ENCODE measurements at regions not wholly inside any gene's neighbourhood (a gene's known extent, or its start where the extent isn't known, plus 50 kb on each side); places are given as distances from the start of the nearest gene placed in this dataset.

GRCh38 chr3:28781053-28781452, 432.4 kb upstream of the AZI2 start:
- no peak for DNase-seq (ENCODE audit: extremely low spot score)
- POLR2A ChIA-PET = no interaction called here
- CTCF ChIA-PET = interaction anchor here (1.5 kb wide), 1 partner anchor 10 kb away, joined by 3 read pairs; no protein-coding TSS in a partner anchor
- no peak for TF ChIP-seq CTCF (IDR thresholded peaks at IDR 0.05; ENCODE audit: control extremely low read depth, extremely low read depth, low read depth, missing control alignments)

- ChIA-PET POLR2A (no interaction called here), CTCF (interaction anchor here (1.2 kb wide), 1 partner anchor 19 kb away, joined by 3 read pairs; no protein-coding TSS in a partner anchor)
- no peak for DNase-seq (ENCODE audit: extremely low spot score)
- TF ChIP-seq CTCF (IDR thresholded peaks at IDR 0.05; ENCODE audit: control extremely low read depth, extremely low read depth, low read depth, missing control alignments) = no peak
Measured at GRCh38 chr3:28786446-28786845, 437.8 kb upstream of the AZI2 start.

- no peak for TF ChIP-seq CTCF (IDR thresholded peaks at IDR 0.05; ENCODE audit: control extremely low read depth, extremely low read depth, low read depth, missing control alignments)
- CTCF ChIA-PET = no interaction called here
- POLR2A ChIA-PET = no interaction called here
- DNase-seq (ENCODE audit: extremely low spot score) = no peak
Measured at GRCh38 chr3:28788571-28788970, 439.9 kb upstream of the AZI2 start.

- POLR2A ChIA-PET = no interaction called here
- no peak for DNase-seq (ENCODE audit: extremely low spot score)
- CTCF ChIA-PET = interaction anchor here (1.3 to 2.8 kb wide), 3 partner anchors 9 to 207 kb away, joined by 3 to 6 read pairs (median 6); no protein-coding TSS in a partner anchor
- no peak for TF ChIP-seq CTCF (IDR thresholded peaks at IDR 0.05; ENCODE audit: control extremely low read depth, extremely low read depth, low read depth, missing control alignments)
Measured at GRCh38 chr3:28791713-28792255, 443.2 kb upstream of the AZI2 start.

GRCh38 chr3:28792604-28793003, 444.0 kb upstream of the AZI2 start:
- TF ChIP-seq CTCF (IDR thresholded peaks at IDR 0.05; ENCODE audit: control extremely low read depth, extremely low read depth, low read depth, missing control alignments) = no peak
- DNase-seq (ENCODE audit: extremely low spot score) = no peak
- ChIA-PET CTCF (interaction anchor here (1.3 to 2.8 kb wide), 2 partner anchors 9 to 12 kb away, joined by 6 read pairs; no protein-coding TSS in a partner anchor), POLR2A (no interaction called here)

- CTCF ChIA-PET = interaction anchor here (1.0 kb wide), 1 partner anchor 96 kb away, joined by 3 read pairs; no protein-coding TSS in a partner anchor
- no peak for DNase-seq (ENCODE audit: extremely low spot score)
- no peak for TF ChIP-seq CTCF (IDR thresholded peaks at IDR 0.05; ENCODE audit: control extremely low read depth, extremely low read depth, low read depth, missing control alignments)
- POLR2A ChIA-PET = no interaction called here
Measured at GRCh38 chr3:28799084-28799483, 450.5 kb upstream of the AZI2 start.
